ENCODE measurements at regions not wholly inside any gene's neighbourhood (a gene's known extent, or its start where the extent isn't known, plus 50 kb on each side); places are given as distances from the start of the nearest gene placed in this dataset.

GRCh38 chr14:58717813-58718212, 80.1 kb downstream of the DACT1 start:
- TF ChIP-seq CTCF (IDR thresholded peaks at IDR 0.05): no peak
- DNase-seq (ENCODE audit: low spot score) (no peak), ATAC-seq (ENCODE audit: low FRiP score) (no peak)

- no peak for TF ChIP-seq CTCF (IDR thresholded peaks at IDR 0.05)
- no peak for ATAC-seq (ENCODE audit: low FRiP score)
Measured at GRCh38 chr14:58718226-58719205, 80.8 kb downstream of the DACT1 start.

GRCh38 chr14:58721723-58722122, 84.0 kb downstream of the DACT1 start:
- no peak for TF ChIP-seq CTCF (IDR thresholded peaks at IDR 0.05)
- no peak for DNase-seq (ENCODE audit: low spot score)
- no peak for ATAC-seq (ENCODE audit: low FRiP score)

More at GRCh38 chr14:58718226-58719205, 80.8 kb downstream of the DACT1 start:
- no peak for DNase-seq (ENCODE audit: low spot score)

- no peak for DNase-seq (ENCODE audit: low spot score)
- ATAC-seq (ENCODE audit: low FRiP score): no peak
- TF ChIP-seq CTCF (IDR thresholded peaks at IDR 0.05): no peak
Measured at GRCh38 chr14:58722441-58722840, 84.7 kb downstream of the DACT1 start.

GRCh38 chr14:58724206-58724605, 86.4 kb downstream of the DACT1 start:
- ATAC-seq (ENCODE audit: low FRiP score) (no peak), DNase-seq (ENCODE audit: low spot score) (no peak)
- TF ChIP-seq CTCF (IDR thresholded peaks at IDR 0.05): no peak

- DNase-seq (ENCODE audit: low spot score): no peak
- no peak for TF ChIP-seq CTCF (IDR thresholded peaks at IDR 0.05)
- ATAC-seq (ENCODE audit: low FRiP score): no peak
Measured at GRCh38 chr14:58724702-58725101, 86.9 kb downstream of the DACT1 start.

- ATAC-seq (ENCODE audit: low FRiP score): no peak
- TF ChIP-seq CTCF (IDR thresholded peaks at IDR 0.05): no peak
- DNase-seq (ENCODE audit: low spot score): no peak
Measured at GRCh38 chr14:58725226-58725625, 87.5 kb downstream of the DACT1 start.

Measured in omental fat pad (tissue), 3 donors.